ENCODE measurements at regions not wholly inside any gene's neighbourhood (a gene's known extent, or its start where the extent isn't known, plus 50 kb on each side); places are given as distances from the start of the nearest gene placed in this dataset.

DNA sequence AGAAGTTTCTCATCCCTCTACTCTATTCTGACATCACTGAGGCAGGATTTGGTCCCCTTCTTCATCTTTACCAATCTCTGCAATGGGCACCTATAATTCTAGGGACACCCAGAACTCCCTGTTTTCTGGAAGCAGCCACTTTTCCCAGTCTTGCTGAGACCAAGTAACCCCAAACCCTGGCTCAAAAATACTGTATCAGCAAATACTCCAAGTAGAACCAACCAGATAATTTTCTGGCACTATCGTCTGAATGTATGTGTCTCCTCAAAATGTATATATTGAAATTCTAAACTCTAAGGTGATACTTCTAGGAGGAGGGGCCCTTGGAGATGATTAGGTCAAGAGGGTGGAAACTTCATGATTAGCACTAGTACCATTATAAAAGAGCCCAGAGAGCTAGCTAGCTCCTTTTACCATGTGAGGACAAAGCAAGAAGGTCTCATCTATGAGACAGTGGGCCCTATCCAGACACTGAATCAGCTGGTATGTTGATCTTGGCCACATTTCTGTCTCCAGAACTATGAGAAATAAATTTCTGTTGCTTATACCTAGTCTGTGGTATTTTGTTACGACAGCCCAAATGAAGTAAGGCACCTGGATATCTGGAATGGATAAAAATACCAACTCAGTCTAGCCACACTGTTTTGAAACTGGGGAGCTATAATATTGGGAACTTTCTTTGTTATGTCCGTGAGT is 464.4 kb downstream of the CDH11 start:
- Mint-ChIP-seq H3K27ac (no peak overlapping the region), H3K27me3 (ENCODE audit: insufficient read depth) (no peaks in the 10 kb centered on the region), H3K9me3 (peaks cover 7% of the 10 kb centered on the region), H3K4me3 (no peak overlapping the region), H3K36me3 (ENCODE audit: low read depth) (no peaks in the 10 kb centered on the region), H3K4me1 (ENCODE audit: low read depth) (no peaks in the 10 kb centered on the region)
- intact Hi-C loops (cut with micrococcal nuclease), result no loop called here
- no peak for DNase-seq (ENCODE audit: low spot score)

DNA sequence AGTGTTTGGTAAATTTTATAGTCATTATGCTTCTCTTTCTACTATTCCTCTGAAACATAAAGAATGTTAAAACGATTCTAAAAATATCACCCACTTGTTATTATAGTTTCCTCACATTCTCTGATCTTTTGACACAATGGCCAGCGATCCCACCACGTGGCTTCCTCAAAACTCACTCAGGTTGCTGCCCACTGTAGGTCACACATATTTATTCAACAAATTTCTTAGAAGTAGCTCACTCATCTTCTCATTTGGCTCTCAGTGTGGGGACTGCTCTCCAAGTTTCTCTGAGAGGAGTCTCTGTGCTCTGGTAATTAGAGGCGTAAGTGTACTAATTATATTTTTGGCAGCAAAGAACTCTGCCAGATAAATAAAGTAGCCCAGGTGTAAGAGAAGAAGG is 465.4 kb downstream of the CDH11 start:
- intact Hi-C loops (cut with micrococcal nuclease), result no loop called here
- no peaks in the 10 kb centered on the region for H3K36me3 Mint-ChIP-seq (ENCODE audit: low read depth)
- H3K4me1 Mint-ChIP-seq (ENCODE audit: low read depth), result no peaks in the 10 kb centered on the region
- H3K27ac Mint-ChIP-seq, result no peak overlapping the region
- H3K27me3 Mint-ChIP-seq (ENCODE audit: insufficient read depth), result no peaks in the 10 kb centered on the region
- DNase-seq (ENCODE audit: low spot score), result no peak
- no peak overlapping the region for H3K4me3 Mint-ChIP-seq
- H3K9me3 Mint-ChIP-seq, result peaks cover 14% of the 10 kb centered on the region

DNA sequence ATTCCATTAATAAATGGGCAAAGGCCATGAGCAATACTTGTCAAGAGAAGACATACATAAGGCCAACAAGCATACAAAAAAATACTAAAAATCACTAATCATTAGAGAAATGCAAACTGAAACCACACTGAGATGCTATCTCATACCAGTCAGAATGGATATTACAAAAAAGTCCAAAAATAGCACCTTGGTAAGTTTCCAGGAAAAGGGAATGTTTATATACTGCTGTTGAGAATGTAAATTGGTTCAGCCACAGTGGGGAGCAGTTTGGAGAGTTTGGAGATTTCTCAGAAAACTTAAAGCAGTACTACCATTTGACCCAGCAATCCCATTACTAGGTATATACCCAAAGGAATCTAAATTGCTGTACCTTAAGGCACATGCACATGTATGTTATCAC is 467.7 kb downstream of the CDH11 start:
- Mint-ChIP-seq H3K4me3 (no peak overlapping the region), H3K27ac (no peak overlapping the region), H3K4me1 (ENCODE audit: low read depth) (no peaks in the 10 kb centered on the region), H3K9me3 (peaks cover 28% of the 10 kb centered on the region), H3K36me3 (ENCODE audit: low read depth) (no peaks in the 10 kb centered on the region), H3K27me3 (ENCODE audit: insufficient read depth) (no peaks in the 10 kb centered on the region)
- DNase-seq (ENCODE audit: low spot score), result no peak
- intact Hi-C loops (cut with micrococcal nuclease), result no loop called here

DNA sequence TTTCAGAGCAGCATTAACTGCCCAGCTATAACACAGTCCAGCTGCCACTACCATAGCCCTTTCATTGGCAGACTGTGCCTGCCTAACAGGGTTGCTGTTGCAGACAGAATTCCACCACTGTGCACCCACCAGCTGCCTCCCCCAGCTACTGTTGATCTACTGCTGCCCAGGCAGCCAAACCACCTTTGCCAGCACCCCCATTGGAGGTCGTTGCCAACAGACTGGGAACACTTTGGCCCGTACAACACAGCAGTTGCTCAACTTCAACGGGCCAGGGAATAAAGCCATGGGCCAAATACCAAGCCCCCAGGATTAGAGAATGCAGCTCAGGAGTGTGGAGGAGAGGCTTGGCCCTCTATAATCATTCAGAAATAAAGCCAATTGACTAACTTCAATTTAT is 473.6 kb downstream of the CDH11 start:
- no peaks in the 10 kb centered on the region for H3K27me3 Mint-ChIP-seq (ENCODE audit: insufficient read depth)
- H3K4me3 Mint-ChIP-seq, result no peak overlapping the region
- intact Hi-C loops (cut with micrococcal nuclease), result no loop called here
- H3K4me1 Mint-ChIP-seq (ENCODE audit: low read depth), result no peaks in the 10 kb centered on the region
- H3K27ac Mint-ChIP-seq, result no peak overlapping the region
- peaks cover 37% of the 10 kb centered on the region for H3K9me3 Mint-ChIP-seq
- no peaks in the 10 kb centered on the region for H3K36me3 Mint-ChIP-seq (ENCODE audit: low read depth)
- DNase-seq (ENCODE audit: low spot score), result no peak

DNA sequence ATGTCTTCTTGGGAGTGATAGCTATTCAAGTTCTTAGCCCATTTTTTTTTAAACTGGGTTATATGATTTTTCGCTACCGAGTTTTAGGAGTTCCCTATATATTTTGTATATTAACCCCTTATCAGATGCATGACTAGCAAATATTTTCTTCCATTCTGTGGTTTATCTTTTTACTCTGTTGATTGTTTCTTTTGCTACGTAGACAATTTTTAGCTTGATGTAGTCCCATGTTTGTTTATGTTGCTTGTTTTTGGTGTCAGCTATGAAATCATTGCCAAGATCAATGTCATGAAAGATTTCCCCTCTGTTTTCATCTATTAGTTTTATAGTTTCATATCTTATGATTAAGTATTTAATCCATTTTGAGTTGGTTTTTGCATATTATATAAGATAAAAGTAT is 480.5 kb downstream of the CDH11 start:
- intact Hi-C loops (cut with micrococcal nuclease), result no loop called here
- no peak overlapping the region for H3K4me3 Mint-ChIP-seq
- no peaks in the 10 kb centered on the region for H3K4me1 Mint-ChIP-seq (ENCODE audit: low read depth)
- H3K36me3 Mint-ChIP-seq (ENCODE audit: low read depth), result no peaks in the 10 kb centered on the region
- H3K9me3 Mint-ChIP-seq, result no peaks in the 10 kb centered on the region
- no peak overlapping the region for H3K27ac Mint-ChIP-seq
- H3K27me3 Mint-ChIP-seq (ENCODE audit: insufficient read depth), result no peaks in the 10 kb centered on the region
- DNase-seq (ENCODE audit: low spot score), result no peak

DNA sequence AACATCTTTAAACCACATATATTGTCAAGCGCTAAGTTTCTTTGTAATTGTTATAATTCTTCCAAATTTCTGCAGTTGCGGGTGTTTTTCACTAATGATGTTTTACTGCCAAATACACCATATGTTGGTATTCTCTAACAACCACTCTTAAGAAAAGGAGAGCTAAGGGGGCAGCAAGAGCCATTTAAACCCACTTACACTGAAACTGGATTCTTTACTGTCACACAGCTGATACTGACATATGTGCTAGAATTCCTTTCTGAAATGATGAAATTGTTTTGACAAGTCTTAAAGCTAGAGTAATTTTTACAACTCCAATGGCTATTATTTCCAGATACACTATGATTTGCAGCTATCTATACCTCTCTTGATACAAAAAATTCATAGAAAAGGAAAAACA is 483.1 kb downstream of the CDH11 start:
- Mint-ChIP-seq H3K27ac (no peak overlapping the region), H3K36me3 (ENCODE audit: low read depth) (no peaks in the 10 kb centered on the region)
- intact Hi-C loops (cut with micrococcal nuclease), result no loop called here

DNA sequence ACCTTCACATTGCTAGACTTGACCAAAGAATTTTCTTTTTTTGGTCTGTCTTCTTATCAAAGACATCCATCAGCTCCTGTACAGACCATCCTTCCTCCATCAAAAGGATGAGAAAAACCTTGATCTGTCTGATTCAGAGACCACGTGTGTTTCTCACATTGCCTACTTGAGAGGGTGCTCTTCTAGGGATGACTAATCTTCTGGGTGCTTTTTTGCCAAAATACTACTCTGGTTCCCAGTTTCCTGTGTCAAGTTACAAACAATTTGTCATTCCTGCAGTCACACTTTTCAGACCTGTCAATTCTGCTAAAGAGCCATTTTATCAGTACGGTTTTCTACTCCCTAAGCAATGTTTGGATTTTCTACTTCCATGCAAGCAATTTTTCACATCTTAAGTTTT is 492.2 kb downstream of the CDH11 start:
- intact Hi-C loops (cut with micrococcal nuclease), result no loop called here
- H3K36me3 Mint-ChIP-seq (ENCODE audit: low read depth), result no peaks in the 10 kb centered on the region
- no peak overlapping the region for H3K4me3 Mint-ChIP-seq
- H3K4me1 Mint-ChIP-seq (ENCODE audit: low read depth), result no peaks in the 10 kb centered on the region
- no peak overlapping the region for H3K27ac Mint-ChIP-seq
- peaks cover 13% of the 10 kb centered on the region for H3K9me3 Mint-ChIP-seq
- H3K27me3 Mint-ChIP-seq (ENCODE audit: insufficient read depth), result no peaks in the 10 kb centered on the region
- DNase-seq (ENCODE audit: low spot score), result no peak

More for the DNA sequence above, 483.1 kb downstream of the CDH11 start:
- no peak for DNase-seq (ENCODE audit: low spot score)
- H3K9me3 Mint-ChIP-seq, result no peaks in the 10 kb centered on the region
- H3K27me3 Mint-ChIP-seq (ENCODE audit: insufficient read depth), result no peaks in the 10 kb centered on the region
- H3K4me1 Mint-ChIP-seq (ENCODE audit: low read depth), result no peaks in the 10 kb centered on the region
- H3K4me3 Mint-ChIP-seq, result no peak overlapping the region

DNA sequence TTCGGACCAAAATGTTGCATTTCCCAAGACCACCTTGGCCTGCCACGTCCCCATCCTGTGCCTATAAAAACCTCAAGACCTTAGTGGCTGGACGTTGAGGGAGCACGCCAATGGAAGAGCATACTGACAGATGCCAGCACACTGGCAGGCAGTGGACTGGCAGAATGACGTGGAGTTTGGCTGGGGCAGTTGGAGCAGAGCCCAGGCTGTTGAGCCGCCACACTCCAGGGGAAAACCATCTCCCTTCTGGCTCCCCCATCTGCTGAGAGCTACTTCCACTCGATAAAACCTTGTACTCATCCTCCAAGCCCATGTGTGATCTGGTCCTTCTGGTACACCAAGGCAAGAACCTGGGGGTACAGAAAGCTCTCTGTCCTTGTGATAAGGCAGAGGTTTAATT is 494.1 kb downstream of the CDH11 start:
- no peaks in the 10 kb centered on the region for H3K36me3 Mint-ChIP-seq (ENCODE audit: low read depth)
- no peak for DNase-seq (ENCODE audit: low spot score)
- peaks cover 10% of the 10 kb centered on the region for H3K9me3 Mint-ChIP-seq
- intact Hi-C loops (cut with micrococcal nuclease), result no loop called here
- no peak overlapping the region for H3K27ac Mint-ChIP-seq
- H3K4me1 Mint-ChIP-seq (ENCODE audit: low read depth), result no peaks in the 10 kb centered on the region
- H3K27me3 Mint-ChIP-seq (ENCODE audit: insufficient read depth), result no peaks in the 10 kb centered on the region
- H3K4me3 Mint-ChIP-seq, result no peak overlapping the region

DNA sequence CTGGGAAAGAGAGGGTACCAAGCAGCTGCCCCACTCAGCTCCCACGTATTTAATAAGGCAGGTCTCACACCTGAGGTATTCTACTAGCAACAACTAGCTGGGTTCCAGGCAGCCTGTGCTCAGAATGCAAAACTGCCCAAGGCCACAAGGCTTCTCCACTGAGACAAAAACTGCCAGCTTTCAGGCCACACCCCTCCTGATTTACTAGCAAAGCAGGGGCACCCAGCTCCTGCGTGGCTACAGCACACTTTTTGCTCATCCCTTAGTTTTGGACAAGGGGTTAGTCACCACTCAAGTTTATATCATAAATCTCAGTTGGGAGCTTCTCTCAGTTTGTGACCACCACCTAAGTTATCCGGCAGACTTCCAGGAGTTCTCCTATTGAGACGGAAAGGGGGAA is 494.6 kb downstream of the CDH11 start:
- H3K36me3 Mint-ChIP-seq (ENCODE audit: low read depth), result no peaks in the 10 kb centered on the region
- intact Hi-C loops (cut with micrococcal nuclease), result no loop called here
- DNase-seq (ENCODE audit: low spot score), result no peak
- H3K4me1 Mint-ChIP-seq (ENCODE audit: low read depth), result no peaks in the 10 kb centered on the region
- H3K27me3 Mint-ChIP-seq (ENCODE audit: insufficient read depth), result no peaks in the 10 kb centered on the region
- peaks cover 13% of the 10 kb centered on the region for H3K9me3 Mint-ChIP-seq
- H3K27ac Mint-ChIP-seq, result no peak overlapping the region
- H3K4me3 Mint-ChIP-seq, result no peak overlapping the region

DNA sequence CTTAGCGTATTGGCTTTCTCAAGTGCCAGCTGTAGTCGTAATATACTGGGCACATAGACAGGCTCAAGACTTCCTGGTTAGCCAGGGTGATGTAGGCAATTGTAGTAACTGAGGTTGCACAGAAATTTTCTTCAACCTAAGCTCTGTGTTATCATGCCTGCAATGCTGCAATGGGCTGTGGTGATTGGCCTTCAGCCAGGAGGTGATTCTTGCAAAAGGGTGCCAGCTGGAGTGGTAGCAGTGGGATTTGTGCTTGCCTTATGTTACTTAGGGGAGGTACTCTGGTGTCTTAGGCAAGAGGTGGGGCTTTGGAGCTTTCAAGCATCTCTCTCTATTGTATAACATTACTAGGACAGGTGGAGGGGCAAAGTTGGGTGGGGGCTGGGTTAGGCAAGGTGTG is 495.1 kb downstream of the CDH11 start:
- no peaks in the 10 kb centered on the region for H3K27me3 Mint-ChIP-seq (ENCODE audit: insufficient read depth)
- intact Hi-C loops (cut with micrococcal nuclease), result no loop called here
- no peak overlapping the region for H3K27ac Mint-ChIP-seq
- H3K4me1 Mint-ChIP-seq (ENCODE audit: low read depth), result no peaks in the 10 kb centered on the region
- H3K36me3 Mint-ChIP-seq (ENCODE audit: low read depth), result no peaks in the 10 kb centered on the region
- no peak overlapping the region for H3K4me3 Mint-ChIP-seq
- peaks cover 15% of the 10 kb centered on the region for H3K9me3 Mint-ChIP-seq
- no peak for DNase-seq (ENCODE audit: low spot score)

DNA sequence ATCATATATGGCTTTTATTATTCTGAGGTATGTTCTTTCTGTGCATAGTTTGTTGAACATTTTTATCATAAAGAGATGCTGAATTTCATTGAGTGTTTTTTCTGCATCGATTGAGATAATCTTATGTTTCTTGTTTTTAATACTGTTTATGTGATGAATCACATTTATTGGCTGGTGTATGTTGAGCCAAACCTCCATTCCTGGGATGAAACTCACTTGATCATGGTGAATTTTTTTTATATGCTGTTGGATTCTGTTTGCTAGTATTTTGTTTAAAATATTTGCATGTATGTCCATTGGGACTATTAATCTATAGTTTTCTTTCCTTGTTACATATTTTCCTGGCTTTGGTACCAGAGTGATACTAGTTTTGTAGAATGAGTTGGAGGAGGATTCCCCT is 500.2 kb downstream of the CDH11 start:
- peaks cover 23% of the 10 kb centered on the region for H3K9me3 Mint-ChIP-seq
- H3K27me3 Mint-ChIP-seq (ENCODE audit: insufficient read depth), result no peaks in the 10 kb centered on the region
- intact Hi-C loops (cut with micrococcal nuclease), result no loop called here
- H3K36me3 Mint-ChIP-seq (ENCODE audit: low read depth), result no peaks in the 10 kb centered on the region
- H3K27ac Mint-ChIP-seq, result no peak overlapping the region
- DNase-seq (ENCODE audit: low spot score), result no peak
- no peaks in the 10 kb centered on the region for H3K4me1 Mint-ChIP-seq (ENCODE audit: low read depth)
- H3K4me3 Mint-ChIP-seq, result no peak overlapping the region

DNA sequence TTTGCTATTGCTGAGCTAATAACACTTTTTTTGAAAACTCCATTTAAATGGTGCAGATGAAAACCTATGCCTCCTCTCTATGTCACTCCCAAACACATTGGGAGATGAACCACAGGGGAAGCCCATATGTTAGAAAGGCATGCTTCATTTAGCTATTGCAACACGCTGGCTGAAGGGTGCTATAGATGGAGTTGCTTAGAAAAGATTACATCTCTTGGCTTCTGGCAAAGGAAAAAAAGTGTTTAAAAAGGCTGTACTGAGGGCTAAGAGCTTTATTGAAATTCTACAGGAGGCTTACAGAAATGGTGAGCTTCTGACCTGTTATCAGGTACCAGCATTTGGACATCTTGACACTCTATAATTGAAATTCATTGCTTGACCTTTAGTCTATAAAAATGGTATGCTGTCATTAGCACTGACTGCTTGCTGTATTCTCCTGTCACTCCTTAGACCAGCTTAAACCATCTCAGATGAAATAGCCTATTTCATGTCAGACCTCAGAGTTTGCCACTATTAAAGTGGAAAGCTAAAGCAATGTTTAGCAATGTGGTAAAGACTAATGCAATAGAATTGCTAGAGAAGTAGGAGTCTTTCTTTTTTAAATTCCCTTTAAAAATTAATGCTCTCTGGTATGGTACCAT is 503.9 kb downstream of the CDH11 start:
- no peaks in the 10 kb centered on the region for H3K27me3 Mint-ChIP-seq (ENCODE audit: insufficient read depth)
- no peaks in the 10 kb centered on the region for H3K36me3 Mint-ChIP-seq (ENCODE audit: low read depth)
- H3K9me3 Mint-ChIP-seq, result peaks cover 41% of the 10 kb centered on the region
- no peak overlapping the region for H3K27ac Mint-ChIP-seq
- DNase-seq (ENCODE audit: low spot score), result no peak
- no peak overlapping the region for H3K4me3 Mint-ChIP-seq
- H3K4me1 Mint-ChIP-seq (ENCODE audit: low read depth), result no peaks in the 10 kb centered on the region
- intact Hi-C loops (cut with micrococcal nuclease), result no loop called here

DNA sequence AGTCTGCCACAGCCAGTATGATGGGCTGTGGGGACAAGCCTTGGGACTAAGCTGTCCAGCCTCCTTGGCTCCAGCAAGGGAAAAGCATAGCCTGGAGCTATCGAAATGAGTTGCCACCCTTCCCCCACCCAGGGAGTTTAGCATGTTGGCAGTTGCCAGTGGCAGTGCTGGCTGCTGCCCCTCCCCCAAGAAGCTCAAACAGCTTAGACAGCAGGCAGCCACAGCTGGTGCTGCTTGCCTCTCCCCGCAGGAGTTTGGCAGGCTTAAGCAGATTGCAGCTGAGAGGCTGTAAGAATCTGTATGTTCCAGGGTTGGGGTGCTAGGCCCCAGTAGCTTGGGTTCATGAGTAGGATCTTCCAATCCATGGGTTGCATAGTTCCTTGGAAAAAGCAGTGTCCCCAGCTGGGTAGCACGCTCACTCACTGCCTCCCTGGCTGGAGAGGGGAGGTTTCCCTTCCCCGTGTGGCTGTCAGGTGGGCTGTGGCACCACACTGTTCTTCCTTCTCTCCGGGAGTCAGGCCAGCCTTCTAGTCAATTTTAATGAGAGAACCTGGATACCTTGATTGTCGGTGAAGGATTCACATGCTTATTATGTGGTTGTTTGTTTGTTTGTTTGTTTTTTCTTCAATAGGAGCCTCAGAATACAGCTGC is 506.1 kb downstream of the CDH11 start:
- intact Hi-C loops (cut with micrococcal nuclease), result no loop called here
- no peak overlapping the region for H3K27ac Mint-ChIP-seq
- H3K4me1 Mint-ChIP-seq (ENCODE audit: low read depth), result no peaks in the 10 kb centered on the region
- H3K27me3 Mint-ChIP-seq (ENCODE audit: insufficient read depth), result no peaks in the 10 kb centered on the region
- H3K9me3 Mint-ChIP-seq, result peaks cover 43% of the 10 kb centered on the region
- no peak for DNase-seq (ENCODE audit: low spot score)
- H3K36me3 Mint-ChIP-seq (ENCODE audit: low read depth), result no peaks in the 10 kb centered on the region
- no peak overlapping the region for H3K4me3 Mint-ChIP-seq
